WTC11 (cell line): ENCODE measurements at regions not wholly inside any gene's neighbourhood (a gene's known extent, or its start where the extent isn't known, plus 50 kb on each side); places are given as distances from the start of the nearest gene placed in this dataset.

Experiments
- ATAC-seq: fragments of 200-7000 bp; cut with Tn5 transposase; 2 replicates; pipeline ENCODE4 v1.10.0; 2021; ENCODE audit warnings: mild to moderate bottlenecking, moderate library complexity
- CTCF ChIA-PET: fragments of 300-600 bp; sonication (Branson Sonifier 250); formaldehyde crosslinking; loops from one replicate; lab custom pipeline; 2021; ENCODE audit warnings: antibody characterized with exemption; lab: Charles Lee
- POLR2A ChIA-PET: fragments of 350-600 bp; sonication (Branson Sonifier 250); formaldehyde crosslinking; loops from one replicate; lab custom pipeline; 2021; ENCODE audit warnings: antibody characterized with exemption; lab: Charles Lee
- DNase-seq: peaks from one replicate; pipeline ENCODE4 v3.0.0; 2021; ENCODE audit warnings: low spot score
- H3K27ac Mint-ChIP-seq: 2 replicates; pipeline ENCODE4 v1.8.0; 2021; ENCODE audit warnings: mixed read lengths
- H3K27me3 Mint-ChIP-seq: 2 replicates; pipeline ENCODE4 v1.8.0; 2021; ENCODE audit warnings: low read depth, mild to moderate bottlenecking, moderate library complexity, mixed read lengths
- H3K36me3 Mint-ChIP-seq: 2 replicates; pipeline ENCODE4 v1.8.0; 2021; ENCODE audit warnings: mixed read lengths
- H3K4me1 Mint-ChIP-seq: 2 replicates; pipeline ENCODE4 v1.8.0; 2022; ENCODE audit warnings: mixed read lengths
- H3K4me3 Mint-ChIP-seq: 2 replicates; pipeline ENCODE4 v1.8.0; 2021; ENCODE audit warnings: mild to moderate bottlenecking, moderate library complexity, mixed read lengths
- H3K9me3 Mint-ChIP-seq: 2 replicates; pipeline ENCODE4 v1.8.0; 2021; ENCODE audit warnings: mixed read lengths
- ATF1 ChIP-seq: sonication (generic); formaldehyde crosslinking; IDR thresholded peaks from 2 replicates; pipeline ENCODE4 v1.8.1; 2023; ENCODE audit warnings: mild to moderate bottlenecking, moderate library complexity, missing genetic modification reagents
- HMGA2 ChIP-seq: fragments of 250-450 bp; sonication (Bioruptor Pico); IDR thresholded peaks from 2 replicates; pipeline ENCODE4 v1.4.0; 2021; ENCODE audit warnings: mild to moderate bottlenecking, moderate library complexity
- NFYB ChIP-seq: sonication (generic); formaldehyde crosslinking; conservative IDR thresholded peaks from 2 replicates; pipeline ENCODE4 v1.8.0; 2022; ENCODE audit warnings: low read depth, missing genetic modification reagents
- NR1H2 ChIP-seq: sonication (generic); formaldehyde crosslinking; IDR thresholded peaks from 2 replicates; pipeline ENCODE4 v1.9.0; 2021; ENCODE audit warnings: mild to moderate bottlenecking, moderate library complexity, missing genetic modification reagents
- NR2C2 ChIP-seq: sonication (generic); formaldehyde crosslinking; IDR thresholded peaks from 2 replicates; pipeline ENCODE4 v1.8.0; 2022; ENCODE audit warnings: mild to moderate bottlenecking, missing genetic modification reagents
- SP1 ChIP-seq: sonication (generic); formaldehyde crosslinking; conservative IDR thresholded peaks from 2 replicates; pipeline ENCODE4 v1.8.1; 2022; ENCODE audit warnings: missing genetic modification reagents
- ZBTB21 ChIP-seq: sonication (generic); formaldehyde crosslinking; IDR thresholded peaks from 2 replicates; pipeline ENCODE4 v1.8.1; 2023; ENCODE audit warnings: mild to moderate bottlenecking, missing genetic modification reagents, borderline replicate concordance
- ZNF219 ChIP-seq: sonication (generic); formaldehyde crosslinking; IDR thresholded peaks from 2 replicates; pipeline ENCODE4 v1.8.0; 2023; ENCODE audit warnings: missing genetic modification reagents, mild to moderate bottlenecking, borderline replicate concordance
- ZNF671 ChIP-seq: fragments of 250-450 bp; sonication (Bioruptor Pico); IDR thresholded peaks from 2 replicates; pipeline ENCODE4 v1.8.0; 2021; ENCODE audit warnings: mild to moderate bottlenecking
- TF ChIP-seq, protein P1 (sequence below): sonication (generic); formaldehyde crosslinking; IDR thresholded peaks from 2 replicates; pipeline ENCODE4 v1.8.1; 2022; ENCODE audit warnings: mild to moderate bottlenecking, moderate library complexity, missing genetic modification reagents
- TF ChIP-seq, protein P2 (sequence below): sonication (generic); formaldehyde crosslinking; conservative IDR thresholded peaks from 2 replicates; pipeline ENCODE4 v1.8.1; 2023; ENCODE audit warnings: mild to moderate bottlenecking, low read depth, missing genetic modification reagents, moderate library complexity
- TF ChIP-seq, protein P3 (sequence below): sonication (generic); formaldehyde crosslinking; IDR thresholded peaks from 2 replicates; pipeline ENCODE4 v1.8.0; 2022; ENCODE audit warnings: missing genetic modification reagents
- TF ChIP-seq, protein P4 (sequence below): sonication (generic); formaldehyde crosslinking; IDR thresholded peaks from 2 replicates; pipeline ENCODE4 v1.8.0; 2023; ENCODE audit warnings: mild to moderate bottlenecking, missing genetic modification reagents
- TF ChIP-seq, protein P5 (sequence below): sonication (generic); formaldehyde crosslinking; IDR thresholded peaks from 2 replicates; pipeline ENCODE4 v1.8.1; 2023; ENCODE audit warnings: mild to moderate bottlenecking, missing genetic modification reagents, borderline replicate concordance
- TF ChIP-seq, protein P6 (sequence below): fragments of 200-600 bp; IDR thresholded peaks from 2 replicates; pipeline ENCODE4 v1.8.0; 2022; ENCODE audit warnings: antibody characterized with exemption

DNA sequence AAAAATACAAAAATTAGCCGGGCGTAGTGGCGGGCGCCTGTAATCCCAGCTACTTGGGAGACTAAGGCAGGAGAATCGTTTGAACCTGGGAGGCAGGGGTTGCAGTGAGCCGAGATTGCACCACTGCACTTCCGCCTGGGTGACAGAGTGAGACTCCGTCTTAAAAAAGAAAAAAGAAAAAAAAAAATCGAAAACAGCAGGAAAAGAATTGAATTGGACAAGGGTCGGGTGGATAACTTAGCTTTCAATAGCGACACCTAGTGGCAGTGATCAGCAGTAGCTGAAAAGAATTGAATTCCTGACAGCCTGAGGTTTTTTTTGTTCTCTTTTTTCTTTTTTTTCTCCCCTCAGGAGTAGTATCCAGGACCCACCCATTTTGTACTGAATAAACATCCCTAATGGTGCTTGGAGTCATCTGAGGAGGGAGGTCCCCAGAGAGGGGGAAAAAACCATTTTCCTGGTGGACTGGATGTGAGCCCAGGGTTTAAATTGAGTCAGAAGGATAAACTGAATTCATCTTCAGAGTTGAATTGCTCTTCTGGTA, 55.1 kb downstream of the CYCS start:
- POLR2A ChIA-PET: interaction anchor here (0.6 to 0.8 kb wide), 2 partner anchors 243 to 249 kb away, joined by 3 to 4 read pairs; no protein-coding TSS in a partner anchor

DNA sequence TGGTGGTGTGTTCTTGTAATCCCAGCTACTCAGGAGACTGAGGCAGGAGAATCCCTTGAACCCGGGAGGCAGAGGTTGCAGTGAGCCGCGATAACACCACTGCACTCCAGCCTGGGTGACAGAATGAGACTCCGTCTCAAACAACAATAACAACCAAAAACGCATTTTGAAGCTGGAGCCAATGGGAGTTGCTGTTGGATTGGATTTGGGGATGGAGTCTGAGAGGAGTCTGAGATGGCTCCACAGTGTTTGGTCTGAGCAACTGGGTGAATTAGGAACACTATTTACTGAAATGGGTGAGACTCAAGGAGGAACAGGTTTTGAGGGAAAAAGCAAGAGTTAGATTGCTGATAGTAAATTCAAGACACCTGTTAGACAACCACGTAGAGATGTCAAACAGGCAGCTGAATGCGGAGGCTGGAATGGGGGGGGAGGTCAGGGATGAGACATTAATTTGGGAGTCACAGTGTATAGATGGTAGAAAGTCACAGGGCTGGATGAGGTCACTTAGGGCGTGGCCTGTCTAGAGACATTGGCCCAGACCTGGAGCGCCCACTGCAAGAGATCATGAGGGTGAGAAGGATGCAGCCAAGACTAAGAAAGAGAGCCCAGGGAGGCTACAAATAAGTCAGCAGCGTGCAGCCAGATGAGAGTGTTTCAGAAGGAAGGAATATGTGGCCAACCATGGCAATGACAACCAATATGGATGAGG, 56.4 kb downstream of the CYCS start:
- no peak; the same call in 1 of the 2 replicates for ATAC-seq
- POLR2A ChIA-PET: no interaction called here
- H3K4me3 Mint-ChIP-seq: no peak overlapping the region
- H3K9me3 Mint-ChIP-seq: peaks cover 10% of the 10 kb centered on the region
- H3K27ac Mint-ChIP-seq: no peak overlapping the region
- peaks cover 17% of the 10 kb centered on the region for H3K4me1 Mint-ChIP-seq
- no peaks in the 10 kb centered on the region for H3K27me3 Mint-ChIP-seq
- H3K36me3 Mint-ChIP-seq: no peaks in the 10 kb centered on the region
- CTCF ChIA-PET: interaction anchor here (0.6 to 2.0 kb wide), 3 partner anchors 16 to 248 kb away, joined by 3 to 9 read pairs (median 8); no protein-coding TSS in a partner anchor
- no peak for DNase-seq
- TF ChIP-seq, protein P1, sequence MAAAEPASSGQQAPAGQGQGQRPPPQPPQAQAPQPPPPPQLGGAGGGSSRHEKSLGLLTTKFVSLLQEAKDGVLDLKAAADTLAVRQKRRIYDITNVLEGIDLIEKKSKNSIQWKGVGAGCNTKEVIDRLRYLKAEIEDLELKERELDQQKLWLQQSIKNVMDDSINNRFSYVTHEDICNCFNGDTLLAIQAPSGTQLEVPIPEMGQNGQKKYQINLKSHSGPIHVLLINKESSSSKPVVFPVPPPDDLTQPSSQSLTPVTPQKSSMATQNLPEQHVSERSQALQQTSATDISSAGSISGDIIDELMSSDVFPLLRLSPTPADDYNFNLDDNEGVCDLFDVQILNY (CRISPR knock-in tag): no peak
- TF ChIP-seq NFYB (CRISPR knock-in tag): no peak
- TF ChIP-seq, protein P2, sequence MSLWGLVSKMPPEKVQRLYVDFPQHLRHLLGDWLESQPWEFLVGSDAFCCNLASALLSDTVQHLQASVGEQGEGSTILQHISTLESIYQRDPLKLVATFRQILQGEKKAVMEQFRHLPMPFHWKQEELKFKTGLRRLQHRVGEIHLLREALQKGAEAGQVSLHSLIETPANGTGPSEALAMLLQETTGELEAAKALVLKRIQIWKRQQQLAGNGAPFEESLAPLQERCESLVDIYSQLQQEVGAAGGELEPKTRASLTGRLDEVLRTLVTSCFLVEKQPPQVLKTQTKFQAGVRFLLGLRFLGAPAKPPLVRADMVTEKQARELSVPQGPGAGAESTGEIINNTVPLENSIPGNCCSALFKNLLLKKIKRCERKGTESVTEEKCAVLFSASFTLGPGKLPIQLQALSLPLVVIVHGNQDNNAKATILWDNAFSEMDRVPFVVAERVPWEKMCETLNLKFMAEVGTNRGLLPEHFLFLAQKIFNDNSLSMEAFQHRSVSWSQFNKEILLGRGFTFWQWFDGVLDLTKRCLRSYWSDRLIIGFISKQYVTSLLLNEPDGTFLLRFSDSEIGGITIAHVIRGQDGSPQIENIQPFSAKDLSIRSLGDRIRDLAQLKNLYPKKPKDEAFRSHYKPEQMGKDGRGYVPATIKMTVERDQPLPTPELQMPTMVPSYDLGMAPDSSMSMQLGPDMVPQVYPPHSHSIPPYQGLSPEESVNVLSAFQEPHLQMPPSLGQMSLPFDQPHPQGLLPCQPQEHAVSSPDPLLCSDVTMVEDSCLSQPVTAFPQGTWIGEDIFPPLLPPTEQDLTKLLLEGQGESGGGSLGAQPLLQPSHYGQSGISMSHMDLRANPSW (CRISPR knock-in tag): no peak
- TF ChIP-seq SP1: no peak
- TF ChIP-seq, protein P3, sequence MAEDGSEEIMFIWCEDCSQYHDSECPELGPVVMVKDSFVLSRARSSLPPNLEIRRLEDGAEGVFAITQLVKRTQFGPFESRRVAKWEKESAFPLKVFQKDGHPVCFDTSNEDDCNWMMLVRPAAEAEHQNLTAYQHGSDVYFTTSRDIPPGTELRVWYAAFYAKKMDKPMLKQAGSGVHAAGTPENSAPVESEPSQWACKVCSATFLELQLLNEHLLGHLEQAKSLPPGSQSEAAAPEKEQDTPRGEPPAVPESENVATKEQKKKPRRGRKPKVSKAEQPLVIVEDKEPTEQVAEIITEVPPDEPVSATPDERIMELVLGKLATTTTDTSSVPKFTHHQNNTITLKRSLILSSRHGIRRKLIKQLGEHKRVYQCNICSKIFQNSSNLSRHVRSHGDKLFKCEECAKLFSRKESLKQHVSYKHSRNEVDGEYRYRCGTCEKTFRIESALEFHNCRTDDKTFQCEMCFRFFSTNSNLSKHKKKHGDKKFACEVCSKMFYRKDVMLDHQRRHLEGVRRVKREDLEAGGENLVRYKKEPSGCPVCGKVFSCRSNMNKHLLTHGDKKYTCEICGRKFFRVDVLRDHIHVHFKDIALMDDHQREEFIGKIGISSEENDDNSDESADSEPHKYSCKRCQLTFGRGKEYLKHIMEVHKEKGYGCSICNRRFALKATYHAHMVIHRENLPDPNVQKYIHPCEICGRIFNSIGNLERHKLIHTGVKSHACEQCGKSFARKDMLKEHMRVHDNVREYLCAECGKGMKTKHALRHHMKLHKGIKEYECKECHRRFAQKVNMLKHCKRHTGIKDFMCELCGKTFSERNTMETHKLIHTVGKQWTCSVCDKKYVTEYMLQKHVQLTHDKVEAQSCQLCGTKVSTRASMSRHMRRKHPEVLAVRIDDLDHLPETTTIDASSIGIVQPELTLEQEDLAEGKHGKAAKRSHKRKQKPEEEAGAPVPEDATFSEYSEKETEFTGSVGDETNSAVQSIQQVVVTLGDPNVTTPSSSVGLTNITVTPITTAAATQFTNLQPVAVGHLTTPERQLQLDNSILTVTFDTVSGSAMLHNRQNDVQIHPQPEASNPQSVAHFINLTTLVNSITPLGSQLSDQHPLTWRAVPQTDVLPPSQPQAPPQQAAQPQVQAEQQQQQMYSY (CRISPR knock-in tag): no peak
- no peak for TF ChIP-seq HMGA2
- TF ChIP-seq, protein P4, sequence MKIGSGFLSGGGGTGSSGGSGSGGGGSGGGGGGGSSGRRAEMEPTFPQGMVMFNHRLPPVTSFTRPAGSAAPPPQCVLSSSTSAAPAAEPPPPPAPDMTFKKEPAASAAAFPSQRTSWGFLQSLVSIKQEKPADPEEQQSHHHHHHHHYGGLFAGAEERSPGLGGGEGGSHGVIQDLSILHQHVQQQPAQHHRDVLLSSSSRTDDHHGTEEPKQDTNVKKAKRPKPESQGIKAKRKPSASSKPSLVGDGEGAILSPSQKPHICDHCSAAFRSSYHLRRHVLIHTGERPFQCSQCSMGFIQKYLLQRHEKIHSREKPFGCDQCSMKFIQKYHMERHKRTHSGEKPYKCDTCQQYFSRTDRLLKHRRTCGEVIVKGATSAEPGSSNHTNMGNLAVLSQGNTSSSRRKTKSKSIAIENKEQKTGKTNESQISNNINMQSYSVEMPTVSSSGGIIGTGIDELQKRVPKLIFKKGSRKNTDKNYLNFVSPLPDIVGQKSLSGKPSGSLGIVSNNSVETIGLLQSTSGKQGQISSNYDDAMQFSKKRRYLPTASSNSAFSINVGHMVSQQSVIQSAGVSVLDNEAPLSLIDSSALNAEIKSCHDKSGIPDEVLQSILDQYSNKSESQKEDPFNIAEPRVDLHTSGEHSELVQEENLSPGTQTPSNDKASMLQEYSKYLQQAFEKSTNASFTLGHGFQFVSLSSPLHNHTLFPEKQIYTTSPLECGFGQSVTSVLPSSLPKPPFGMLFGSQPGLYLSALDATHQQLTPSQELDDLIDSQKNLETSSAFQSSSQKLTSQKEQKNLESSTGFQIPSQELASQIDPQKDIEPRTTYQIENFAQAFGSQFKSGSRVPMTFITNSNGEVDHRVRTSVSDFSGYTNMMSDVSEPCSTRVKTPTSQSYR (CRISPR knock-in tag): no peak
- TF ChIP-seq NR2C2: no peak
- no peak for TF ChIP-seq ZNF219 (CRISPR knock-in tag)
- no peak for TF ChIP-seq ATF1
- TF ChIP-seq ZNF671: no peak

More for the DNA sequence above, 55.1 kb downstream of the CYCS start:
- DNase-seq (peak; percentile 39), ATAC-seq (peak; percentile 92)
- H3K4me3 Mint-ChIP-seq: peak overlapping the region; percentile 51
- H3K36me3 Mint-ChIP-seq: no peaks in the 10 kb centered on the region
- H3K4me1 Mint-ChIP-seq: peaks cover 17% of the 10 kb centered on the region
- H3K27ac Mint-ChIP-seq: no peak overlapping the region; the same call in 1 of the 2 replicates
- no peaks in the 10 kb centered on the region for H3K27me3 Mint-ChIP-seq
- no peak for TF ChIP-seq NR1H2 (CRISPR knock-in tag)
- TF ChIP-seq, protein P5, sequence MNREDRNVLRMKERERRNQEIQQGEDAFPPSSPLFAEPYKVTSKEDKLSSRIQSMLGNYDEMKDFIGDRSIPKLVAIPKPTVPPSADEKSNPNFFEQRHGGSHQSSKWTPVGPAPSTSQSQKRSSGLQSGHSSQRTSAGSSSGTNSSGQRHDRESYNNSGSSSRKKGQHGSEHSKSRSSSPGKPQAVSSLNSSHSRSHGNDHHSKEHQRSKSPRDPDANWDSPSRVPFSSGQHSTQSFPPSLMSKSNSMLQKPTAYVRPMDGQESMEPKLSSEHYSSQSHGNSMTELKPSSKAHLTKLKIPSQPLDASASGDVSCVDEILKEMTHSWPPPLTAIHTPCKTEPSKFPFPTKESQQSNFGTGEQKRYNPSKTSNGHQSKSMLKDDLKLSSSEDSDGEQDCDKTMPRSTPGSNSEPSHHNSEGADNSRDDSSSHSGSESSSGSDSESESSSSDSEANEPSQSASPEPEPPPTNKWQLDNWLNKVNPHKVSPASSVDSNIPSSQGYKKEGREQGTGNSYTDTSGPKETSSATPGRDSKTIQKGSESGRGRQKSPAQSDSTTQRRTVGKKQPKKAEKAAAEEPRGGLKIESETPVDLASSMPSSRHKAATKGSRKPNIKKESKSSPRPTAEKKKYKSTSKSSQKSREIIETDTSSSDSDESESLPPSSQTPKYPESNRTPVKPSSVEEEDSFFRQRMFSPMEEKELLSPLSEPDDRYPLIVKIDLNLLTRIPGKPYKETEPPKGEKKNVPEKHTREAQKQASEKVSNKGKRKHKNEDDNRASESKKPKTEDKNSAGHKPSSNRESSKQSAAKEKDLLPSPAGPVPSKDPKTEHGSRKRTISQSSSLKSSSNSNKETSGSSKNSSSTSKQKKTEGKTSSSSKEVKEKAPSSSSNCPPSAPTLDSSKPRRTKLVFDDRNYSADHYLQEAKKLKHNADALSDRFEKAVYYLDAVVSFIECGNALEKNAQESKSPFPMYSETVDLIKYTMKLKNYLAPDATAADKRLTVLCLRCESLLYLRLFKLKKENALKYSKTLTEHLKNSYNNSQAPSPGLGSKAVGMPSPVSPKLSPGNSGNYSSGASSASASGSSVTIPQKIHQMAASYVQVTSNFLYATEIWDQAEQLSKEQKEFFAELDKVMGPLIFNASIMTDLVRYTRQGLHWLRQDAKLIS (CRISPR knock-in tag): no peak
- TF ChIP-seq, protein P6, sequence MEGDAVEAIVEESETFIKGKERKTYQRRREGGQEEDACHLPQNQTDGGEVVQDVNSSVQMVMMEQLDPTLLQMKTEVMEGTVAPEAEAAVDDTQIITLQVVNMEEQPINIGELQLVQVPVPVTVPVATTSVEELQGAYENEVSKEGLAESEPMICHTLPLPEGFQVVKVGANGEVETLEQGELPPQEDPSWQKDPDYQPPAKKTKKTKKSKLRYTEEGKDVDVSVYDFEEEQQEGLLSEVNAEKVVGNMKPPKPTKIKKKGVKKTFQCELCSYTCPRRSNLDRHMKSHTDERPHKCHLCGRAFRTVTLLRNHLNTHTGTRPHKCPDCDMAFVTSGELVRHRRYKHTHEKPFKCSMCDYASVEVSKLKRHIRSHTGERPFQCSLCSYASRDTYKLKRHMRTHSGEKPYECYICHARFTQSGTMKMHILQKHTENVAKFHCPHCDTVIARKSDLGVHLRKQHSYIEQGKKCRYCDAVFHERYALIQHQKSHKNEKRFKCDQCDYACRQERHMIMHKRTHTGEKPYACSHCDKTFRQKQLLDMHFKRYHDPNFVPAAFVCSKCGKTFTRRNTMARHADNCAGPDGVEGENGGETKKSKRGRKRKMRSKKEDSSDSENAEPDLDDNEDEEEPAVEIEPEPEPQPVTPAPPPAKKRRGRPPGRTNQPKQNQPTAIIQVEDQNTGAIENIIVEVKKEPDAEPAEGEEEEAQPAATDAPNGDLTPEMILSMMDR: peak; percentile 85
- TF ChIP-seq ZBTB21 (CRISPR knock-in tag): no peak
- peaks cover 3% of the 10 kb centered on the region; the same call in 1 of the 2 replicates for H3K9me3 Mint-ChIP-seq
- CTCF ChIA-PET: interaction anchor here (0.5 to 2.8 kb wide), 24 partner anchors 9 to 1888 kb away, joined by 3 to 41 read pairs (median 4); partner anchors contain the start of gene OSBPL3
